HepG2 (cell line): ENCODE measurements at regions not wholly inside any gene's neighbourhood (a gene's known extent, or its start where the extent isn't known, plus 50 kb on each side); places are given as distances from the start of the nearest gene placed in this dataset.

ENCODE experiments used
- ATAC-seq: fragments of 200-7000 bp; cut with Tn5 transposase; 3 replicates; pipeline ENCODE4 v1.9.1; 2020; ENCODE audit warnings: mild to moderate bottlenecking, moderate library complexity
- BruUV-seq: library from RNA; stranded (reverse); fragments of 400-500 nt; replicated peaks from 2 replicates; lab custom pipeline; 2021; lab: Mats Ljungman, UMichigan
- CTCF ChIA-PET: fragments of 300-600 bp; formaldehyde crosslinking; extraction: SDS; loops from one replicate; lab custom pipeline; 2021; ENCODE audit warnings: low total read pairs, inconsistent platforms, low intra/inter-chr PET ratio; lab: Yijun Ruan, JAX
- POLR2A ChIA-PET: fragments of 350-600 bp; sonication (Branson Sonifier 250); formaldehyde crosslinking; loops from one replicate; lab custom pipeline; 2020; ENCODE audit warnings: antibody characterized with exemption, inconsistent platforms; lab: Yijun Ruan, JAX
- DNase-seq: peaks from one replicate; pipeline ENCODE4 v3.0.0-alpha.2; 2015; ENCODE audit warnings: low spot score
- FAIRE-seq: peaks from 3 replicates; lab custom pipeline; 2011; peaks lifted over from hg19 to GRCh38; lab: Jason Lieb, UNC
- H2AFZ ChIP-seq: one replicate; pipeline ENCODE4 v1.6.1; 2011; ENCODE audit warnings: low read length, inconsistent platforms
- H3K27ac ChIP-seq: fragments of 300-600 bp; 3 replicates; pipeline ENCODE4 v1.8.0; 2011; ENCODE audit warnings: mixed run types, mild to moderate bottlenecking, mixed read lengths, low read length, inconsistent platforms; ENCODE audit not compliant: insufficient read depth; ENCODE audit errors: extremely low read length
- H3K27me3 ChIP-seq, 2 experiments: fragments of 200-600 bp in 1 of 2; 2 replicates in 1 of 2; 3 replicates in 1 of 2; pipeline versions ENCODE4 v1.6.0 to v1.8.0; 2011; ENCODE audit warnings: low read length in 2 of 2, mild to moderate bottlenecking in 2 of 2, moderate library complexity in 2 of 2, inconsistent platforms in 1 of 2; ENCODE audit not compliant: insufficient read depth in 2 of 2, control insufficient read depth in 1 of 2
- H3K36me3 ChIP-seq, 2 experiments: fragments of 200-600 bp in 1 of 2; replicated peaks in 1 of 2; 2 replicates in 1 of 2; 3 replicates in 1 of 2; pipeline versions ENCODE4 v1.5.1 to v1.8.0; 2011; ENCODE audit warnings: low read length in 2 of 2, inconsistent platforms in 1 of 2; ENCODE audit not compliant: insufficient read depth in 2 of 2, control insufficient read depth in 1 of 2
- H3K4me1 ChIP-seq: 2 replicates; pipeline ENCODE4 v1.5.1; 2012; ENCODE audit warnings: low read length, inconsistent platforms; ENCODE audit not compliant: insufficient read depth
- H3K4me2 ChIP-seq: 2 replicates; pipeline ENCODE4 v1.6.0; 2011; ENCODE audit warnings: low read depth, low read length, inconsistent platforms
- H3K4me3 ChIP-seq, 3 experiments: fragments of 200-600 bp in 1 of 3; sonication (generic), shearing (Covaris generic) in 1 of 3; replicated peaks in 1 of 3; 2 replicates each; pipeline ENCODE4 v1.5.1; 2011 to 2016; ENCODE audit warnings: low read length in 3 of 3, inconsistent platforms in 2 of 3, low read depth in 2 of 3, mild to moderate bottlenecking in 2 of 3, control low read depth in 1 of 3, mixed read lengths in 1 of 3; ENCODE audit not compliant: insufficient read depth in 1 of 3
- H3K79me2 ChIP-seq: one replicate; pipeline ENCODE4 v1.6.1; 2011; ENCODE audit warnings: low read length, inconsistent platforms; ENCODE audit not compliant: insufficient read depth
- H3K9ac ChIP-seq: 2 replicates; pipeline ENCODE4 v1.6.0; 2011; ENCODE audit warnings: mild to moderate bottlenecking, low read depth, low read length, inconsistent platforms; ENCODE audit not compliant: insufficient read depth
- H3K9me3 ChIP-seq: 2 replicates; pipeline ENCODE4 v1.5.1; 2012; ENCODE audit warnings: mild to moderate bottlenecking, low read length
- H4K20me1 ChIP-seq: 2 replicates; pipeline ENCODE4 v1.6.0; 2011; ENCODE audit warnings: inconsistent platforms, mild to moderate bottlenecking, low read length, moderate library complexity; ENCODE audit not compliant: insufficient read depth
- EZH2 ChIP-seq: conservative IDR thresholded peaks from 2 replicates; pipeline ENCODE4 v1.6.1; 2012; ENCODE audit warnings: mild to moderate bottlenecking, low read depth, low read length, moderate library complexity
- KLF15 ChIP-seq: sonication (generic); formaldehyde crosslinking; IDR thresholded peaks from 2 replicates; pipeline ENCODE4 v1.8.1; 2023; ENCODE audit warnings: borderline replicate concordance, mild to moderate bottlenecking, inconsistent platforms, missing genetic modification reagents, mixed read lengths
- NFIB ChIP-seq: sonication (generic); formaldehyde crosslinking; IDR thresholded peaks from 2 replicates; pipeline ENCODE4 v1.9.0; 2021; ENCODE audit warnings: missing genetic modification reagents, mild to moderate bottlenecking, borderline replicate concordance
- NFKB2 ChIP-seq: sonication (generic); formaldehyde crosslinking; IDR thresholded peaks from 2 replicates; pipeline ENCODE4 v1.4.0; 2020; ENCODE audit warnings: missing genetic modification reagents, borderline replicate concordance
- RARA ChIP-seq: IDR thresholded peaks from 2 replicates; pipeline ENCODE4 v1.6.1; 2016; ENCODE audit warnings: missing genetic modification reagents, missing compliant biosample characterization
- SP5 ChIP-seq: IDR thresholded peaks from 2 replicates; pipeline ENCODE4 v1.6.1; 2016; ENCODE audit warnings: low read depth, borderline replicate concordance
- STAG1 ChIP-seq: sonication (generic); formaldehyde crosslinking; IDR thresholded peaks from 2 replicates; pipeline ENCODE4 v1.4.0; 2020; ENCODE audit warnings: missing genetic modification reagents
- ZFYVE20 ChIP-seq: sonication (generic); formaldehyde crosslinking; IDR thresholded peaks from 2 replicates; pipeline ENCODE4 v1.8.0; 2023; ENCODE audit warnings: low read depth, mild to moderate bottlenecking, moderate library complexity, missing genetic modification reagents, borderline replicate concordance
- ZNF143 ChIP-seq: sonication (generic); formaldehyde crosslinking; IDR thresholded peaks from 2 replicates; pipeline ENCODE4 v1.4.0; 2020; ENCODE audit warnings: missing genetic modification reagents
- ZNF329 ChIP-seq: sonication (generic); formaldehyde crosslinking; IDR thresholded peaks from 2 replicates; pipeline ENCODE4 v1.9.0; 2021; ENCODE audit warnings: low read depth, mild to moderate bottlenecking, missing genetic modification reagents
- ZNF552 ChIP-seq: sonication (generic); formaldehyde crosslinking; IDR thresholded peaks from 2 replicates; pipeline ENCODE4 v1.9.0; 2022; ENCODE audit warnings: missing genetic modification reagents, mild to moderate bottlenecking, borderline replicate concordance
- ZNF660 ChIP-seq: sonication (generic); formaldehyde crosslinking; IDR thresholded peaks from 2 replicates; pipeline ENCODE4 v1.5.1; 2020; ENCODE audit warnings: mild to moderate bottlenecking, low read depth, missing genetic modification reagents, borderline replicate concordance
- ZNF678 ChIP-seq: sonication (generic); formaldehyde crosslinking; IDR thresholded peaks from 2 replicates; pipeline ENCODE4 v1.4.0; 2020; ENCODE audit warnings: mild to moderate bottlenecking, missing genetic modification reagents
- WGBS: methylation state at CpG from one replicate; pipeline ENCODE4 v1.1.6; 2017; ENCODE audit warnings: low lambda C conversion rate; 5-methylcytosine and 5-hydroxymethylcytosine counted together
- in situ Hi-C: cut with HindIII; loops from 2 replicates; pipeline ENCODE4 v1.10.0; 2017; ENCODE audit warnings: low pct_unique_long_range_greater_than_20kb; ENCODE audit not compliant: extremely low pct_ligation_motif_present
- intact Hi-C: fragments of 100-400 bp; cut with micrococcal nuclease; formaldehyde crosslinking; loops from one replicate; pipeline ENCODE4 v1.10.0; 2022; ENCODE audit not compliant: unreplicated experiment
- TF ChIP-seq, protein P1 (sequence below): sonication (generic); formaldehyde crosslinking; IDR thresholded peaks from 2 replicates; pipeline ENCODE4 v1.9.0; 2021; ENCODE audit warnings: mild to moderate bottlenecking, missing genetic modification reagents
- TF ChIP-seq, protein P2 (sequence below): sonication (generic); formaldehyde crosslinking; IDR thresholded peaks from 2 replicates; pipeline ENCODE4 v1.4.0; 2020; ENCODE audit warnings: missing genetic modification reagents
- TF ChIP-seq, protein P3 (sequence below): sonication (generic); formaldehyde crosslinking; IDR thresholded peaks from 2 replicates; pipeline ENCODE4 v1.4.0; 2020; ENCODE audit warnings: missing genetic modification reagents

DNA sequence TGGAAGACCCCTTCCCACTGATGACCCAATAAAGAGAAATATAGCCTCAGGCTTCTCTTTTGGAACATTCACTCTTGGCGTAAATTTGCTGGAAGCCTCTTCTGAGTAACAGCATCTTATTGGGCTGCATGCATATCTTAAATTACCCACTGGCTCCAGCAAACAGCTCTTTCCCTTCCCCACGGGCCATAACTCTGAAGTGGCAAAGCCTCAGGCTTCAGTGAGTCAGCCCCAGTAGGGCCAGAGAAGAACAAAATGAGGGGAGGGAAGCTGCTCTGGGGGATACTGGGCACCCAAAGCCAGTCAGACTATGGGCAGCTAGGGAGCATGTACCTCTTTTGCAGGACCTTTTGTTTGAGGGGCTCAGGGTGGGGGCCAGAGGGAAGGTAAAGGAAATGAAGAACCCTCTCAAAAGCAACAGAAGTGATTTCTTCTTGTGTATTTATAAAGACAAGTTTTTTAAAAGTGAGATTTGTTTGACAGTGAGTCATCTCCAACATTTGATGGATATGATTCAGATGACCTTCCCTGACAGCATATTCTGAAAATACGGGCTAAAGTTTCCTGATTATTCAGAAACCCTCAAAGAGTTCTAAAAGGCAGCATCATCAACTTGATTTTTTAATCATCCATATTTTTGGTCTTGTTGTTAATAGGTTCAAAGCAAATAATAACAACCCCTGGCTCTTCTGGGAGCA lies 203.4 kb downstream of the KIF18A start:
- Histone ChIP-seq H3K27me3 (no peaks in the 10 kb centered on the region; a peak in 1 of 5 replicates), H3K27ac (no peak overlapping the region), H3K79me2 (no peaks in the 10 kb centered on the region), H2AFZ (no peak overlapping the region), H3K9me3 (no peaks in the 10 kb centered on the region), H3K36me3 (no peaks in the 10 kb centered on the region), H3K4me1 (no peaks in the 10 kb centered on the region), H3K4me2 (no peak overlapping the region), H3K4me3 (no peak overlapping the region), H4K20me1 (no peaks in the 10 kb centered on the region), H3K9ac (no peak overlapping the region)
- FAIRE-seq (no peak), DNase-seq (no peak), ATAC-seq (no peak)
- 2% methylated on average over 2 of the region's 3 CpGs for WGBS
- CTCF ChIA-PET = no interaction called here
- intact Hi-C loops (no loop called here), in situ Hi-C loops (no loop called here)
- no TSS peak for BruUV-seq
- POLR2A ChIA-PET = no interaction called here
- TF ChIP-seq, protein P1, sequence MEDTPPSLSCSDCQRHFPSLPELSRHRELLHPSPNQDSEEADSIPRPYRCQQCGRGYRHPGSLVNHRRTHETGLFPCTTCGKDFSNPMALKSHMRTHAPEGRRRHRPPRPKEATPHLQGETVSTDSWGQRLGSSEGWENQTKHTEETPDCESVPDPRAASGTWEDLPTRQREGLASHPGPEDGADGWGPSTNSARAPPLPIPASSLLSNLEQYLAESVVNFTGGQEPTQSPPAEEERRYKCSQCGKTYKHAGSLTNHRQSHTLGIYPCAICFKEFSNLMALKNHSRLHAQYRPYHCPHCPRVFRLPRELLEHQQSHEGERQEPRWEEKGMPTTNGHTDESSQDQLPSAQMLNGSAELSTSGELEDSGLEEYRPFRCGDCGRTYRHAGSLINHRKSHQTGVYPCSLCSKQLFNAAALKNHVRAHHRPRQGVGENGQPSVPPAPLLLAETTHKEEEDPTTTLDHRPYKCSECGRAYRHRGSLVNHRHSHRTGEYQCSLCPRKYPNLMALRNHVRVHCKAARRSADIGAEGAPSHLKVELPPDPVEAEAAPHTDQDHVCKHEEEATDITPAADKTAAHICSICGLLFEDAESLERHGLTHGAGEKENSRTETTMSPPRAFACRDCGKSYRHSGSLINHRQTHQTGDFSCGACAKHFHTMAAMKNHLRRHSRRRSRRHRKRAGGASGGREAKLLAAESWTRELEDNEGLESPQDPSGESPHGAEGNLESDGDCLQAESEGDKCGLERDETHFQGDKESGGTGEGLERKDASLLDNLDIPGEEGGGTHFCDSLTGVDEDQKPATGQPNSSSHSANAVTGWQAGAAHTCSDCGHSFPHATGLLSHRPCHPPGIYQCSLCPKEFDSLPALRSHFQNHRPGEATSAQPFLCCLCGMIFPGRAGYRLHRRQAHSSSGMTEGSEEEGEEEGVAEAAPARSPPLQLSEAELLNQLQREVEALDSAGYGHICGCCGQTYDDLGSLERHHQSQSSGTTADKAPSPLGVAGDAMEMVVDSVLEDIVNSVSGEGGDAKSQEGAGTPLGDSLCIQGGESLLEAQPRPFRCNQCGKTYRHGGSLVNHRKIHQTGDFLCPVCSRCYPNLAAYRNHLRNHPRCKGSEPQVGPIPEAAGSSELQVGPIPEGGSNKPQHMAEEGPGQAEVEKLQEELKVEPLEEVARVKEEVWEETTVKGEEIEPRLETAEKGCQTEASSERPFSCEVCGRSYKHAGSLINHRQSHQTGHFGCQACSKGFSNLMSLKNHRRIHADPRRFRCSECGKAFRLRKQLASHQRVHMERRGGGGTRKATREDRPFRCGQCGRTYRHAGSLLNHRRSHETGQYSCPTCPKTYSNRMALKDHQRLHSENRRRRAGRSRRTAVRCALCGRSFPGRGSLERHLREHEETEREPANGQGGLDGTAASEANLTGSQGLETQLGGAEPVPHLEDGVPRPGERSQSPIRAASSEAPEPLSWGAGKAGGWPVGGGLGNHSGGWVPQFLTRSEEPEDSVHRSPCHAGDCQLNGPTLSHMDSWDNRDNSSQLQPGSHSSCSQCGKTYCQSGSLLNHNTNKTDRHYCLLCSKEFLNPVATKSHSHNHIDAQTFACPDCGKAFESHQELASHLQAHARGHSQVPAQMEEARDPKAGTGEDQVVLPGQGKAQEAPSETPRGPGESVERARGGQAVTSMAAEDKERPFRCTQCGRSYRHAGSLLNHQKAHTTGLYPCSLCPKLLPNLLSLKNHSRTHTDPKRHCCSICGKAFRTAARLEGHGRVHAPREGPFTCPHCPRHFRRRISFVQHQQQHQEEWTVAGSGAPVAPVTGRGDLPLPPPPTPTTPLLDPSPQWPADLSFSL = no peak
- TF ChIP-seq, protein P2, sequence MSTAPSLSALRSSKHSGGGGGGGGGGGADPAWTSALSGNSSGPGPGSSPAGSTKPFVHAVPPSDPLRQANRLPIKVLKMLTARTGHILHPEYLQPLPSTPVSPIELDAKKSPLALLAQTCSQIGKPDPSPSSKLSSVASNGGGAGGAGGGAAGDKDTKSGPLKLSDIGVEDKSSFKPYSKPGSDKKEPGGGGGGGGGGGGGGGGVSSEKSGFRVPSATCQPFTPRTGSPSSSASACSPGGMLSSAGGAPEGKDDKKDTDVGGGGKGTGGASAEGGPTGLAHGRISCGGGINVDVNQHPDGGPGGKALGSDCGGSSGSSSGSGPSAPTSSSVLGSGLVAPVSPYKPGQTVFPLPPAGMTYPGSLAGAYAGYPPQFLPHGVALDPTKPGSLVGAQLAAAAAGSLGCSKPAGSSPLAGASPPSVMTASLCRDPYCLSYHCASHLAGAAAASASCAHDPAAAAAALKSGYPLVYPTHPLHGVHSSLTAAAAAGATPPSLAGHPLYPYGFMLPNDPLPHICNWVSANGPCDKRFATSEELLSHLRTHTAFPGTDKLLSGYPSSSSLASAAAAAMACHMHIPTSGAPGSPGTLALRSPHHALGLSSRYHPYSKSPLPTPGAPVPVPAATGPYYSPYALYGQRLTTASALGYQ (CRISPR knock-in tag) = no peak
- TF ChIP-seq, protein P3, sequence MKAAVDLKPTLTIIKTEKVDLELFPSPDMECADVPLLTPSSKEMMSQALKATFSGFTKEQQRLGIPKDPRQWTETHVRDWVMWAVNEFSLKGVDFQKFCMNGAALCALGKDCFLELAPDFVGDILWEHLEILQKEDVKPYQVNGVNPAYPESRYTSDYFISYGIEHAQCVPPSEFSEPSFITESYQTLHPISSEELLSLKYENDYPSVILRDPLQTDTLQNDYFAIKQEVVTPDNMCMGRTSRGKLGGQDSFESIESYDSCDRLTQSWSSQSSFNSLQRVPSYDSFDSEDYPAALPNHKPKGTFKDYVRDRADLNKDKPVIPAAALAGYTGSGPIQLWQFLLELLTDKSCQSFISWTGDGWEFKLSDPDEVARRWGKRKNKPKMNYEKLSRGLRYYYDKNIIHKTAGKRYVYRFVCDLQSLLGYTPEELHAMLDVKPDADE = no peak
- TF ChIP-seq NFIB (CRISPR knock-in tag) = no peak
- no peak for TF ChIP-seq ZNF660 (CRISPR knock-in tag)
- no peak for TF ChIP-seq EZH2
- no peak for TF ChIP-seq ZFYVE20 (CRISPR knock-in tag)
- TF ChIP-seq NFKB2 (CRISPR knock-in tag) = no peak
- TF ChIP-seq SP5 (CRISPR knock-in tag) = no peak
- no peak for TF ChIP-seq ZNF678 (CRISPR knock-in tag)
- TF ChIP-seq KLF15 (CRISPR knock-in tag) = no peak
- TF ChIP-seq ZNF552 (CRISPR knock-in tag) = no peak
- no peak for TF ChIP-seq RARA (CRISPR knock-in tag)
- no peak for TF ChIP-seq ZNF143 (CRISPR knock-in tag)
- no peak for TF ChIP-seq ZNF329 (CRISPR knock-in tag)
- no peak for TF ChIP-seq STAG1
